ENCODE measurements at regions not wholly inside any gene's neighbourhood (a gene's known extent, or its start where the extent isn't known, plus 50 kb on each side); places are given as distances from the start of the nearest gene placed in this dataset.

GRCh38 chr10:43901302-43901701, 252.6 kb upstream of the ZNF32 start:
- H3K9me3 ChIP-seq (ENCODE audit: insufficient read depth, low read length) = no peaks in the 10 kb centered on the region
- no peak overlapping the region for H2AFZ ChIP-seq (ENCODE audit: low read depth, low read length)
- H3K79me2 ChIP-seq (ENCODE audit: low read length) = no peaks in the 10 kb centered on the region
- H3K36me3 ChIP-seq (replicated peaks; ENCODE audit: low read depth, low read length) = no peaks in the 10 kb centered on the region
- H3K4me3 ChIP-seq (ENCODE audit: low read length) = no peak overlapping the region
- TF ChIP-seq EZH2phosphoT487 (IDR thresholded peaks at IDR 0.05; ENCODE audit: low read depth) = no peak
- TF ChIP-seq CTCF (IDR thresholded peaks at IDR 0.05; ENCODE audit: low read depth, low read length) = no peak
- H3K27ac ChIP-seq (ENCODE audit: low read length) = no peak overlapping the region
- no peaks in the 10 kb centered on the region for H4K20me1 ChIP-seq (ENCODE audit: insufficient read depth, low read length)
- H3K4me1 ChIP-seq (ENCODE audit: low read length) = peaks cover 10% of the 10 kb centered on the region
- no peak overlapping the region for H3K9ac ChIP-seq (ENCODE audit: low read length)
- no peak overlapping the region for H3K4me2 ChIP-seq (ENCODE audit: low read length)
- H3K27me3 ChIP-seq (ENCODE audit: low read depth, low read length) = no peaks in the 10 kb centered on the region

- H3K4me2 ChIP-seq (ENCODE audit: low read length) = no peak overlapping the region
- no peak overlapping the region for H3K4me3 ChIP-seq (ENCODE audit: low read length)
- H3K9me3 ChIP-seq (ENCODE audit: insufficient read depth, low read length) = no peaks in the 10 kb centered on the region
- TF ChIP-seq EZH2phosphoT487 (IDR thresholded peaks at IDR 0.05; ENCODE audit: low read depth) (no peak), CTCF (IDR thresholded peaks at IDR 0.05; ENCODE audit: low read depth, low read length) (no peak)
- H3K27me3 ChIP-seq (ENCODE audit: low read depth, low read length) = no peaks in the 10 kb centered on the region
- H3K4me1 ChIP-seq (ENCODE audit: low read length) = peaks cover 10% of the 10 kb centered on the region
- no peaks in the 10 kb centered on the region for H3K36me3 ChIP-seq (replicated peaks; ENCODE audit: low read depth, low read length)
- H3K9ac ChIP-seq (ENCODE audit: low read length) = no peak overlapping the region
- no peak overlapping the region for H3K27ac ChIP-seq (ENCODE audit: low read length)
- no peak overlapping the region for H2AFZ ChIP-seq (ENCODE audit: low read depth, low read length)
- no peaks in the 10 kb centered on the region for H4K20me1 ChIP-seq (ENCODE audit: insufficient read depth, low read length)
- no peaks in the 10 kb centered on the region for H3K79me2 ChIP-seq (ENCODE audit: low read length)
Measured at GRCh38 chr10:43900571-43900970, 251.9 kb upstream of the ZNF32 start.

- no peaks in the 10 kb centered on the region for H3K36me3 ChIP-seq (replicated peaks; ENCODE audit: low read depth, low read length)
- H3K4me1 ChIP-seq (ENCODE audit: low read length) = peaks cover 10% of the 10 kb centered on the region
- no peaks in the 10 kb centered on the region for H3K79me2 ChIP-seq (ENCODE audit: low read length)
- H3K9me3 ChIP-seq (ENCODE audit: insufficient read depth, low read length) = no peaks in the 10 kb centered on the region
- no peak overlapping the region for H3K4me3 ChIP-seq (ENCODE audit: low read length)
- no peak overlapping the region for H3K4me2 ChIP-seq (ENCODE audit: low read length)
- no peaks in the 10 kb centered on the region for H3K27me3 ChIP-seq (ENCODE audit: low read depth, low read length)
- H3K9ac ChIP-seq (ENCODE audit: low read length) = no peak overlapping the region
- no peak overlapping the region for H3K27ac ChIP-seq (ENCODE audit: low read length)
- no peaks in the 10 kb centered on the region for H4K20me1 ChIP-seq (ENCODE audit: insufficient read depth, low read length)
- no peak overlapping the region for H2AFZ ChIP-seq (ENCODE audit: low read depth, low read length)
- no peak for TF ChIP-seq EZH2phosphoT487 (IDR thresholded peaks at IDR 0.05; ENCODE audit: low read depth)
- no peak for TF ChIP-seq CTCF (IDR thresholded peaks at IDR 0.05; ENCODE audit: low read depth, low read length)
Measured at GRCh38 chr10:43899224-43899959, 250.7 kb upstream of the ZNF32 start.

- Histone ChIP-seq H3K4me1 (ENCODE audit: low read length) (peaks cover 10% of the 10 kb centered on the region), H3K4me2 (ENCODE audit: low read length) (no peak overlapping the region), H3K27ac (ENCODE audit: low read length) (no peak overlapping the region), H2AFZ (ENCODE audit: low read depth, low read length) (no peak overlapping the region), H3K27me3 (ENCODE audit: low read depth, low read length) (no peaks in the 10 kb centered on the region), H3K36me3 (replicated peaks; ENCODE audit: low read depth, low read length) (no peaks in the 10 kb centered on the region), H3K79me2 (ENCODE audit: low read length) (no peaks in the 10 kb centered on the region), H3K4me3 (ENCODE audit: low read length) (no peak overlapping the region), H3K9ac (ENCODE audit: low read length) (no peak overlapping the region), H3K9me3 (ENCODE audit: insufficient read depth, low read length) (no peaks in the 10 kb centered on the region), H4K20me1 (ENCODE audit: insufficient read depth, low read length) (no peaks in the 10 kb centered on the region)
- TF ChIP-seq EZH2phosphoT487 (IDR thresholded peaks at IDR 0.05; ENCODE audit: low read depth) (no peak), CTCF (IDR thresholded peaks at IDR 0.05; ENCODE audit: low read depth, low read length) (no peak)
Measured at GRCh38 chr10:43898592-43898991, 249.9 kb upstream of the ZNF32 start.
